HL-60 (cell line): ENCODE measurements at regions not wholly inside any gene's neighbourhood (a gene's known extent, or its start where the extent isn't known, plus 50 kb on each side); places are given as distances from the start of the nearest gene placed in this dataset.

Experiments
- POLR2AphosphoS5 ChIP-seq: IDR thresholded peaks from 2 replicates; pipeline ENCODE4 v1.6.1; 2012; ENCODE audit warnings: low read depth
- TF ChIP-seq, protein P1 (sequence below): IDR thresholded peaks from one replicate; pipeline ENCODE4 v1.5.1; 2011; ENCODE audit warnings: low read length, control low read depth, inconsistent platforms; ENCODE audit not compliant: insufficient read depth
- TF ChIP-seq, protein P2 (sequence below): IDR thresholded peaks from 2 replicates; pipeline ENCODE4 v1.6.1; 2012; ENCODE audit warnings: low read depth; ENCODE audit not compliant: insufficient replicate concordance

DNA sequence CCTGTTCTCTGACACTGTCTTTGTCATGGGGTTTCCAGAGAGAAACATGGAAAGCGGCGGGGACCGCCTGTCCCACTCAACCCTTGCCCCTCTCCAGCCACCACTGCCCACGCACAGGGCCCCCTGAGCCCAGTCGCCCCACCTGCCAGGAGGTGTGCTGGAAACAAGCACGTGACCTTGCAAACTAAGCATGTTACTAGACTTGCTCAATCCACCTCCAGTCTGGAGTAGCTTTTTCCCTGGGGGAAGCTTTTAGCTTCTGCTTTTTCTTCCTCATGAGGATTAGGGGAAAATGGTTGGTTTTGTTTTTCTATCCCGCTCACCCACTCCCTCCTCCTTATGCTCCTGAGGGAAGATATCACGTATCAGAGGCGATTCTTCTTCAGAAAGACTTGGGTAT is 105.7 kb downstream of the PLEKHG1 start:
- TF ChIP-seq, protein P1, sequence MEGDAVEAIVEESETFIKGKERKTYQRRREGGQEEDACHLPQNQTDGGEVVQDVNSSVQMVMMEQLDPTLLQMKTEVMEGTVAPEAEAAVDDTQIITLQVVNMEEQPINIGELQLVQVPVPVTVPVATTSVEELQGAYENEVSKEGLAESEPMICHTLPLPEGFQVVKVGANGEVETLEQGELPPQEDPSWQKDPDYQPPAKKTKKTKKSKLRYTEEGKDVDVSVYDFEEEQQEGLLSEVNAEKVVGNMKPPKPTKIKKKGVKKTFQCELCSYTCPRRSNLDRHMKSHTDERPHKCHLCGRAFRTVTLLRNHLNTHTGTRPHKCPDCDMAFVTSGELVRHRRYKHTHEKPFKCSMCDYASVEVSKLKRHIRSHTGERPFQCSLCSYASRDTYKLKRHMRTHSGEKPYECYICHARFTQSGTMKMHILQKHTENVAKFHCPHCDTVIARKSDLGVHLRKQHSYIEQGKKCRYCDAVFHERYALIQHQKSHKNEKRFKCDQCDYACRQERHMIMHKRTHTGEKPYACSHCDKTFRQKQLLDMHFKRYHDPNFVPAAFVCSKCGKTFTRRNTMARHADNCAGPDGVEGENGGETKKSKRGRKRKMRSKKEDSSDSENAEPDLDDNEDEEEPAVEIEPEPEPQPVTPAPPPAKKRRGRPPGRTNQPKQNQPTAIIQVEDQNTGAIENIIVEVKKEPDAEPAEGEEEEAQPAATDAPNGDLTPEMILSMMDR = no peak
- TF ChIP-seq POLR2AphosphoS5 = no peak
- TF ChIP-seq, protein P2, sequence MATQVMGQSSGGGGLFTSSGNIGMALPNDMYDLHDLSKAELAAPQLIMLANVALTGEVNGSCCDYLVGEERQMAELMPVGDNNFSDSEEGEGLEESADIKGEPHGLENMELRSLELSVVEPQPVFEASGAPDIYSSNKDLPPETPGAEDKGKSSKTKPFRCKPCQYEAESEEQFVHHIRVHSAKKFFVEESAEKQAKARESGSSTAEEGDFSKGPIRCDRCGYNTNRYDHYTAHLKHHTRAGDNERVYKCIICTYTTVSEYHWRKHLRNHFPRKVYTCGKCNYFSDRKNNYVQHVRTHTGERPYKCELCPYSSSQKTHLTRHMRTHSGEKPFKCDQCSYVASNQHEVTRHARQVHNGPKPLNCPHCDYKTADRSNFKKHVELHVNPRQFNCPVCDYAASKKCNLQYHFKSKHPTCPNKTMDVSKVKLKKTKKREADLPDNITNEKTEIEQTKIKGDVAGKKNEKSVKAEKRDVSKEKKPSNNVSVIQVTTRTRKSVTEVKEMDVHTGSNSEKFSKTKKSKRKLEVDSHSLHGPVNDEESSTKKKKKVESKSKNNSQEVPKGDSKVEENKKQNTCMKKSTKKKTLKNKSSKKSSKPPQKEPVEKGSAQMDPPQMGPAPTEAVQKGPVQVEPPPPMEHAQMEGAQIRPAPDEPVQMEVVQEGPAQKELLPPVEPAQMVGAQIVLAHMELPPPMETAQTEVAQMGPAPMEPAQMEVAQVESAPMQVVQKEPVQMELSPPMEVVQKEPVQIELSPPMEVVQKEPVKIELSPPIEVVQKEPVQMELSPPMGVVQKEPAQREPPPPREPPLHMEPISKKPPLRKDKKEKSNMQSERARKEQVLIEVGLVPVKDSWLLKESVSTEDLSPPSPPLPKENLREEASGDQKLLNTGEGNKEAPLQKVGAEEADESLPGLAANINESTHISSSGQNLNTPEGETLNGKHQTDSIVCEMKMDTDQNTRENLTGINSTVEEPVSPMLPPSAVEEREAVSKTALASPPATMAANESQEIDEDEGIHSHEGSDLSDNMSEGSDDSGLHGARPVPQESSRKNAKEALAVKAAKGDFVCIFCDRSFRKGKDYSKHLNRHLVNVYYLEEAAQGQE = no peak
